Upper lobe of left lung (tissue), 6 donors: ENCODE measurements at regions not wholly inside any gene's neighbourhood (a gene's known extent, or its start where the extent isn't known, plus 50 kb on each side); places are given as distances from the start of the nearest gene placed in this dataset.

Experiments
- ATAC-seq, 2 donors: fragments of 200-7000 bp; cut with Tn5 transposase; one replicate each; pipeline ENCODE4 v1.9.1; 2022; ENCODE audit warnings: mild to moderate bottlenecking in 2 of 2, moderate library complexity in 2 of 2; ENCODE audit not compliant: low FRiP score in 2 of 2
- DNase-seq, 2 donors: peaks; one replicate each; pipeline ENCODE4 v3.0.0-alpha.2; 2019 to 2020
- H3K27ac ChIP-seq, 4 donors: fragments of 200-600 bp; sonication (generic); one replicate each; pipeline ENCODE4 v1.5.1; 2016 to 2019
- H3K27me3 ChIP-seq, 4 donors: fragments of 200-600 bp; sonication (generic); one replicate each; pipeline ENCODE4 v1.5.1; 2017 to 2019
- H3K36me3 ChIP-seq, 4 donors: fragments of 200-600 bp; sonication (generic); one replicate each; pipeline ENCODE4 v1.5.1; 2016 to 2019
- H3K4me1 ChIP-seq, 4 donors: fragments of 200-600 bp; sonication (generic); one replicate each; pipeline ENCODE4 v1.5.1; 2018 to 2019
- H3K4me3 ChIP-seq, 4 donors: fragments of 200-600 bp; sonication (generic); one replicate each; pipeline ENCODE4 v1.5.1; 2017 to 2019; ENCODE audit warnings: mild to moderate bottlenecking in 2 of 4, moderate library complexity in 1 of 4
- H3K9me3 ChIP-seq, 4 donors: fragments of 200-600 bp; sonication (generic); one replicate each; pipeline ENCODE4 v1.5.1; 2018 to 2019
- CTCF ChIP-seq, 6 experiments: fragments of 450-650 bp in 4 of 6; fragments of 200-600 bp in 2 of 6; sonication (generic) in 2 of 6; IDR thresholded peaks; one replicate each; pipeline ENCODE4 v1.5.1; 2016 to 2019; ENCODE audit warnings: antibody characterized with exemption in 6 of 6
- EP300 ChIP-seq, 4 donors: sonication (generic); formaldehyde crosslinking; IDR thresholded peaks; one replicate each; pipeline ENCODE4 v1.5.1; 2017; ENCODE audit warnings: antibody characterized with exemption in 4 of 4, control low read depth in 2 of 4
- POLR2A ChIP-seq, 4 donors: fragments of 450-650 bp; IDR thresholded peaks; one replicate each; pipeline ENCODE4 v1.5.1; 2016 to 2017; ENCODE audit warnings: antibody characterized with exemption in 4 of 4, mild to moderate bottlenecking in 2 of 4
- POLR2AphosphoS5 ChIP-seq, 2 donors: sonication (generic); formaldehyde crosslinking; IDR thresholded peaks; one replicate each; pipeline ENCODE4 v1.5.1; 2017; ENCODE audit warnings: antibody characterized with exemption in 2 of 2
- WGBS, 2 donors: methylation state at CpG; one replicate each; pipeline ENCODE4 v1.1.5; 2017 to 2018; 5-methylcytosine and 5-hydroxymethylcytosine counted together
- donor health status: DM: no; HTN: no; CAD: no; lungs with moderate emphysema.
- donor health status: DM: no; HTN: yes; CAD: no; lungs with severe emphysema.

- WGBS, 2 donors, result 81 to 88% methylated on average over 4 of the region's 4 CpGs
- ATAC-seq, result no peak
These were observed 255.2 kb upstream of the ZC3H12C start for GRCh38 chr11:109838026-109838425.

GRCh38 chr11:109845437-109845836 lies 247.8 kb upstream of the ZC3H12C start:
- Histone ChIP-seq H3K9me3 (no peaks in the 10 kb centered on the region), H3K36me3 (no peaks in the 10 kb centered on the region), H3K27ac (no peak overlapping the region), H3K27me3 (no peaks in the 10 kb centered on the region), H3K4me3 (no peak overlapping the region), H3K4me1 (no peaks in the 10 kb centered on the region)
- 55 to 56% methylated on average over 1 of the region's 1 CpG for WGBS, 2 donors
- TF ChIP-seq POLR2A (IDR thresholded peaks at IDR 0.05) (no peak), POLR2AphosphoS5 (IDR thresholded peaks at IDR 0.05) (no peak), EP300 (IDR thresholded peaks at IDR 0.05) (no peak), CTCF (IDR thresholded peaks at IDR 0.05) (no peak)
- ATAC-seq (no peak), DNase-seq (no peak)

More at GRCh38 chr11:109838026-109838425, 255.2 kb upstream of the ZC3H12C start:
- DNase-seq, result no peak
- no peak overlapping the region for H3K27ac ChIP-seq
- H3K4me3 ChIP-seq, result no peak overlapping the region
- TF ChIP-seq EP300 (IDR thresholded peaks at IDR 0.05) (no peak), POLR2A (IDR thresholded peaks at IDR 0.05) (no peak), CTCF (IDR thresholded peaks at IDR 0.05) (no peak), POLR2AphosphoS5 (IDR thresholded peaks at IDR 0.05) (no peak)
- H3K27me3 ChIP-seq, result no peaks in the 10 kb centered on the region
- no peaks in the 10 kb centered on the region for H3K36me3 ChIP-seq
- H3K9me3 ChIP-seq, result no peaks in the 10 kb centered on the region
- no peaks in the 10 kb centered on the region for H3K4me1 ChIP-seq

- ATAC-seq (no peak), DNase-seq (no peak)
- Histone ChIP-seq H3K4me3 (no peak overlapping the region), H3K36me3 (no peaks in the 10 kb centered on the region), H3K27ac (no peak overlapping the region), H3K27me3 (no peaks in the 10 kb centered on the region), H3K4me1 (no peaks in the 10 kb centered on the region), H3K9me3 (no peaks in the 10 kb centered on the region)
- TF ChIP-seq POLR2AphosphoS5 (IDR thresholded peaks at IDR 0.05), result no peak
- no peak for TF ChIP-seq CTCF (IDR thresholded peaks at IDR 0.05)
- no peak for TF ChIP-seq POLR2A (IDR thresholded peaks at IDR 0.05)
- TF ChIP-seq EP300 (IDR thresholded peaks at IDR 0.05), result no peak
- 50 to 72% methylated on average over 1 of the region's 1 CpG for WGBS, 2 donors
These were observed 245.6 kb upstream of the ZC3H12C start for GRCh38 chr11:109847621-109848020.

DNA sequence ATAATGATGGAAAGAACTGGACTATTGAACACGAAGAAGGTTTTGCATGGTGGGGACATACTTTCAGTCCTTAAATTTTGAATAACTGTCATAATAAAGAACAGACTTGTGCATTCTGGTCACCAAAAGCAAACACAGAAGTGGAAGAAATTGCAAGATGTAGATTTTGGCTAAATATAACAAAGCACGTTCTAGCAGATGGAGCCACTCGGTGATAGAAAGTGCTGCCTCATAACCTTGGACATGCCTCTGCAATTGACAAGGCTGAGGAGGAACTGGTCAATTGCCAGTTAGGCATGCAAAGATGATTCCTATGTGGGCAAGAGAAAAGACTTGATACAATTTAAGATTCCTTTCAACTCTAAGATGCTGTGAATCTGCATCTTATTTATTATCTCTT lies 244.1 kb upstream of the ZC3H12C start:
- DNase-seq (no peak), ATAC-seq (no peak)
- no peaks in the 10 kb centered on the region for H3K27me3 ChIP-seq
- H3K4me3 ChIP-seq, result no peak overlapping the region
- 91 to 93% methylated on average over 3 of the region's 3 CpGs for WGBS, 2 donors
- H3K36me3 ChIP-seq, result no peaks in the 10 kb centered on the region
- H3K27ac ChIP-seq, result no peak overlapping the region
- no peaks in the 10 kb centered on the region for H3K9me3 ChIP-seq
- TF ChIP-seq CTCF (IDR thresholded peaks at IDR 0.05), result no peak
- no peak for TF ChIP-seq POLR2AphosphoS5 (IDR thresholded peaks at IDR 0.05)
- TF ChIP-seq EP300 (IDR thresholded peaks at IDR 0.05), result no peak
- no peak for TF ChIP-seq POLR2A (IDR thresholded peaks at IDR 0.05)
- H3K4me1 ChIP-seq, result no peaks in the 10 kb centered on the region

GRCh38 chr11:109849946-109850345 lies 243.2 kb upstream of the ZC3H12C start:
- 83 to 86% methylated on average over 5 of the region's 5 CpGs for WGBS, 2 donors
- Histone ChIP-seq H3K4me3 (no peak overlapping the region), H3K4me1 (no peaks in the 10 kb centered on the region), H3K36me3 (no peaks in the 10 kb centered on the region), H3K27ac (no peak overlapping the region), H3K27me3 (no peaks in the 10 kb centered on the region), H3K9me3 (no peaks in the 10 kb centered on the region)
- DNase-seq (no peak), ATAC-seq (no peak)
- no peak for TF ChIP-seq POLR2A (IDR thresholded peaks at IDR 0.05)
- no peak for TF ChIP-seq EP300 (IDR thresholded peaks at IDR 0.05)
- no peak for TF ChIP-seq POLR2AphosphoS5 (IDR thresholded peaks at IDR 0.05)
- no peak for TF ChIP-seq CTCF (IDR thresholded peaks at IDR 0.05)
